ENCODE measurements at regions not wholly inside any gene's neighbourhood (a gene's known extent, or its start where the extent isn't known, plus 50 kb on each side); places are given as distances from the start of the nearest gene placed in this dataset.

- Histone ChIP-seq H3K9me3 (no peaks in the 10 kb centered on the region), H3K36me3 (no peaks in the 10 kb centered on the region), H3K4me3 (no peak overlapping the region), H3K27me3 (no peaks in the 10 kb centered on the region), H3K4me2 (no peak overlapping the region), H3K4me1 (no peaks in the 10 kb centered on the region), H4K20me1 (no peaks in the 10 kb centered on the region), H3K27ac (no peak overlapping the region), H3K9ac (no peak overlapping the region)
- no peak for TF ChIP-seq Cebpa-rat (IDR thresholded peaks at IDR 0.05)
These were observed 153.9 kb upstream of the THSD7B start for GRCh38 chr2:136611451-136611850.

GRCh38 chr2:136582628-136583205, 182.6 kb upstream of the THSD7B start:
- Histone ChIP-seq H3K4me1 (no peaks in the 10 kb centered on the region), H3K36me3 (no peaks in the 10 kb centered on the region), H3K9me3 (no peaks in the 10 kb centered on the region), H4K20me1 (no peaks in the 10 kb centered on the region), H3K4me2 (no peak overlapping the region), H3K27me3 (no peaks in the 10 kb centered on the region), H3K4me3 (no peak overlapping the region), H3K27ac (no peak overlapping the region), H3K9ac (no peak overlapping the region)
- TF ChIP-seq Cebpa-rat (IDR thresholded peaks at IDR 0.05): no peak

- Histone ChIP-seq H3K9ac (no peak overlapping the region), H3K9me3 (no peaks in the 10 kb centered on the region), H3K4me1 (no peaks in the 10 kb centered on the region), H3K27me3 (no peaks in the 10 kb centered on the region), H3K27ac (no peak overlapping the region), H3K4me2 (no peak overlapping the region), H3K4me3 (no peak overlapping the region), H4K20me1 (no peaks in the 10 kb centered on the region), H3K36me3 (no peaks in the 10 kb centered on the region)
- no peak for TF ChIP-seq Cebpa-rat (IDR thresholded peaks at IDR 0.05)
These were observed 193.0 kb upstream of the THSD7B start for GRCh38 chr2:136572335-136572734.

GRCh38 chr2:136557203-136557602, 208.1 kb upstream of the THSD7B start:
- Histone ChIP-seq H3K9me3 (no peaks in the 10 kb centered on the region), H4K20me1 (no peaks in the 10 kb centered on the region), H3K36me3 (no peaks in the 10 kb centered on the region), H3K27me3 (no peaks in the 10 kb centered on the region), H3K4me2 (no peak overlapping the region), H3K4me3 (no peak overlapping the region), H3K4me1 (no peaks in the 10 kb centered on the region), H3K9ac (no peak overlapping the region), H3K27ac (no peak overlapping the region)
- TF ChIP-seq Cebpa-rat (IDR thresholded peaks at IDR 0.05): no peak

GRCh38 chr2:136550181-136550580, 215.2 kb upstream of the THSD7B start:
- Histone ChIP-seq H3K4me2 (no peak overlapping the region), H3K4me1 (no peaks in the 10 kb centered on the region), H3K9me3 (no peaks in the 10 kb centered on the region)

GRCh38 chr2:136539355-136539754, 226.0 kb upstream of the THSD7B start:
- no peak overlapping the region for H3K27ac ChIP-seq
- H3K9me3 ChIP-seq: no peaks in the 10 kb centered on the region
- H3K4me2 ChIP-seq: no peak overlapping the region
- TF ChIP-seq Cebpa-rat (IDR thresholded peaks at IDR 0.05): no peak
- H3K4me3 ChIP-seq: no peak overlapping the region
- no peaks in the 10 kb centered on the region for H3K4me1 ChIP-seq
- no peaks in the 10 kb centered on the region for H3K27me3 ChIP-seq
- no peak overlapping the region for H3K9ac ChIP-seq
- no peaks in the 10 kb centered on the region for H3K36me3 ChIP-seq
- H4K20me1 ChIP-seq: no peaks in the 10 kb centered on the region

More at GRCh38 chr2:136550181-136550580, 215.2 kb upstream of the THSD7B start:
- Histone ChIP-seq H3K4me3 (no peak overlapping the region), H3K36me3 (no peaks in the 10 kb centered on the region), H3K9ac (no peak overlapping the region), H4K20me1 (no peaks in the 10 kb centered on the region), H3K27ac (no peak overlapping the region), H3K27me3 (no peaks in the 10 kb centered on the region)
- no peak for TF ChIP-seq Cebpa-rat (IDR thresholded peaks at IDR 0.05)

- H3K36me3 ChIP-seq: no peaks in the 10 kb centered on the region
- no peaks in the 10 kb centered on the region for H3K27me3 ChIP-seq
- no peaks in the 10 kb centered on the region for H3K9me3 ChIP-seq
- H3K4me1 ChIP-seq: no peaks in the 10 kb centered on the region
- no peak for TF ChIP-seq Cebpa-rat (IDR thresholded peaks at IDR 0.05)
- no peaks in the 10 kb centered on the region for H4K20me1 ChIP-seq
- no peak overlapping the region for H3K27ac ChIP-seq
- no peak overlapping the region for H3K4me2 ChIP-seq
- no peak overlapping the region for H3K4me3 ChIP-seq
- no peak overlapping the region for H3K9ac ChIP-seq
These were observed 226.9 kb upstream of the THSD7B start for GRCh38 chr2:136538489-136538888.

- Histone ChIP-seq H3K27me3 (no peaks in the 10 kb centered on the region), H3K9ac (no peak overlapping the region), H3K4me2 (no peak overlapping the region), H3K27ac (no peak overlapping the region), H3K4me3 (no peak overlapping the region), H3K4me1 (no peaks in the 10 kb centered on the region), H3K9me3 (no peaks in the 10 kb centered on the region), H3K36me3 (no peaks in the 10 kb centered on the region), H4K20me1 (no peaks in the 10 kb centered on the region)
- TF ChIP-seq Cebpa-rat (IDR thresholded peaks at IDR 0.05): no peak
These were observed 230.5 kb upstream of the THSD7B start for GRCh38 chr2:136534811-136535210.

GRCh38 chr2:136532171-136532570, 233.2 kb upstream of the THSD7B start:
- Histone ChIP-seq H3K9me3 (no peaks in the 10 kb centered on the region), H4K20me1 (peaks cover 15% of the 10 kb centered on the region; the same call in 1 of the 2 replicates), H3K4me2 (no peak overlapping the region), H3K27ac (no peak overlapping the region), H3K27me3 (no peaks in the 10 kb centered on the region), H3K36me3 (no peaks in the 10 kb centered on the region), H3K9ac (no peak overlapping the region), H3K4me1 (no peaks in the 10 kb centered on the region), H3K4me3 (no peak overlapping the region)
- TF ChIP-seq Cebpa-rat (IDR thresholded peaks at IDR 0.05): no peak

- Histone ChIP-seq H4K20me1 (peaks cover 16% of the 10 kb centered on the region; the same call in 1 of the 2 replicates), H3K9me3 (no peaks in the 10 kb centered on the region), H3K4me1 (no peaks in the 10 kb centered on the region), H3K4me3 (no peak overlapping the region), H3K27me3 (no peaks in the 10 kb centered on the region), H3K36me3 (no peaks in the 10 kb centered on the region), H3K9ac (no peak overlapping the region), H3K27ac (no peak overlapping the region), H3K4me2 (no peak overlapping the region)
- TF ChIP-seq Cebpa-rat (IDR thresholded peaks at IDR 0.05): no peak
These were observed 233.6 kb upstream of the THSD7B start for GRCh38 chr2:136531731-136532130.

- H3K4me2 ChIP-seq: no peak overlapping the region
- no peak overlapping the region for H3K27ac ChIP-seq
- H4K20me1 ChIP-seq: peaks cover 23% of the 10 kb centered on the region; the same call in 1 of the 2 replicates
- H3K27me3 ChIP-seq: no peaks in the 10 kb centered on the region
- H3K9me3 ChIP-seq: no peaks in the 10 kb centered on the region
- H3K4me1 ChIP-seq: no peaks in the 10 kb centered on the region
- no peak for TF ChIP-seq Cebpa-rat (IDR thresholded peaks at IDR 0.05)
- no peak overlapping the region for H3K9ac ChIP-seq
- no peak overlapping the region for H3K4me3 ChIP-seq
- H3K36me3 ChIP-seq: no peaks in the 10 kb centered on the region
These were observed 235.2 kb upstream of the THSD7B start for GRCh38 chr2:136530146-136530545.
